ENCODE measurements at regions not wholly inside any gene's neighbourhood (a gene's known extent, or its start where the extent isn't known, plus 50 kb on each side); places are given as distances from the start of the nearest gene placed in this dataset.

DNA sequence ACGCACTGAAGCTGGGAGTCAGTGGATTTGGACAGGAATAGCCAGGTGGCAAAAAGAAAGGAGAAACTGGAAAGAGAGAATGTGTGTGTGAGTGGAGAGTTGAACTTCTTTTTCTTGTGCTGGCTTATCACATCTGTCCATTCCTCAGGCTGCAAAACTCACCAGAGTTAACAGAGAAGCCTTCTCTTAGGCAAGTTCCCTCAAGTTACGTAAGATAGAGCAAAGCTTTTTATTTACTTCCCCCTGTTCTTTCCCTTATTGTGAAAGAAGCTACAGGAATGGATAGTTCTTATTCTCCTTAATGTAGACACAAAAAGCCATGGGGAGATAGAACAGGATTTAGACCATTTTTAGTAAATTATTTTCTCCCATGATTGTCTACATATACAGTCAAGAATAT, 188.6 kb downstream of the BMP2 start:
- DNase-seq (ENCODE audit: low read depth), result no peak

DNA sequence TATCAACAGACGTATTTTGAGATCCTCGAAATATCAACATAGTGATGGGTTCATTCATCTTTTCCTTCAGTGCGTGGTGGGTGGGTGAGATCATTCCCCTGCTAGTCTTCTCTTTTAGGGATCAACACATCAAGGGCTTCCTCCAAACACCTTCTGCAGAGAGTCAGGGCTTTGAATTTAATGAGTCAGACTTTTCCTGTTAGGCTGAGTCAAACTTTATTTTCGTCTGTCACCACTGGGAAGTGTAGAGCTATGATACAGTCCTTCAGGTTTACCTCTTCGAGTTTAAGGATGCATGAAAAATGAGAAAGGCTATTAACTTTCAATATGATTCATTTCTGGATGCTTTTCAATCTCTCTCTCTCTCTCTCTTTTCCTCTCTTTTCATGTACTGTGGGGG, 189.1 kb downstream of the BMP2 start:
- peak; percentile 61 for DNase-seq (ENCODE audit: low read depth)

DNA sequence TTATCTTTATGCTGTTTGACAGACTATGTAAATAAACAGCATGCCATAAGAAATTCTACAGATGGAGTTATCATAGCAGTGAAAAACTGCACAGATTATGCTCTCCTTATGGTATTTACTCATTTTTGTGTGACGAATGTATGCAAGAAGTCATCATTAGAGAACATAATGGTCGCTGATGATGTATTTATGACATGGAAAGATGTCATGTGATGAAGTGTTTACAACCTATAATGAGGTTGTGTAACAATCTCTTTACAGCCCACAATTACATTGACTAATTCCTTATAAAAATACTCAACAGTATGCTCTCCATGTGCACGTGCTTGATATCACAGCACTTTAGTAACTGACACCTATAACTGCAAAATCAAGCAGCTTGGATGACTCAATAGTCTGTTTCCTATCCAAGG, 192.4 kb downstream of the BMP2 start:
- peak; percentile 31 for DNase-seq (ENCODE audit: low read depth)

DNA sequence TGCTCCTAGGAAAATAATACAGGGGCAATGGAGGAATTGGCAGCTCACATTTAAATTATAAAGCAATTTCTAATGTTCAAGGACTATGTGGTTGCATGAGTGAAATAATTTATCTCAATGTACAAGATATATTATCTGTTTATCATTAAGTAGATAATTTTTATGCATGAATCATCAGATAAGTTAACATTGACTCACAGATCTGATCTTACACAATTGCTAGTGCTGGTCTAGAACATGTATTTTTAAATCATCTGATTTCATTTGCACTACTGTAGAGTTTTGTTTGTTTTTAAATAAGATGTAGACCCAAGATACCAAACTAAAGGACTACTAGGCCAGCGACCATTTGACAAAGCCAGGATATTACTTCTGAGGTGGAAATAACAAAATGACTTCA, 199.2 kb downstream of the BMP2 start:
- no peak for DNase-seq (ENCODE audit: low read depth)

DNA sequence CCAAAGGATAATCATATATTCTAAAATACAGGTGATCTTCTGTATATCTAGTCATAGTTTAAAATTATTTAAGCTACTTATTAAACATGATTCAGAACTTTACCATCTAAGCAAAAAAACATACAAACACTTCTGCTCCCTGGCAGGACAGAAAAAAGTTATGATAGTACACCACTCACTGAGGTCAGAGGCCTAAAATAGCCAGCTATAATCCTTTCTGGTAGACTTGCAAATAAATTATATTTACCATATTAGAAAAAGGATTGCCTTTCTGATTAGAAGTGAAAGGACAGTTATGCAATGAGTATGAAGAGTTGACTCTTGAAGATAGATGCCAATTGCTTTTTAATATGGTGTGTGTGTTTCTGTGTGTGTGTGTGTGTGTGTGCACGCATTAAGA, 207.4 kb downstream of the BMP2 start:
- no peak for DNase-seq (ENCODE audit: low read depth)

DNA sequence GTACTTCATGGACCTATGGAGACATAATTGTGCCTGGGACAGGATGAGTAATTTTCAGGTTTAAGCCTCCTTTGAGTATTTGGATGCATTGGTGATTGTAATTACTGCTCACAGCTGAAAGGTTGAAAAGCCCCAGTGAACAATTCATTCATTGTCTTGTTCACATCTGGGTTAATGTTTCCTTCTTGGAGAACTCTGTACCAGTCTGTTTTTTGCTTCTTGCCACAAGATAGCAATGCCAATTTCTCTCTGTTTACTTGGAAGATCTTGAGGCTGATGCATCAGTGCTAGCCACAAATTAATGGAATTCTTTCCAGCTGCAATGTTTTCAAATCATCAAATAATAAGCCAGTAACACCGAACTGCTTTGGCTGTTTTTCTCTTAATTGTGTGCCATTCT, 207.8 kb downstream of the BMP2 start:
- DNase-seq (ENCODE audit: low read depth), result no peak

DNA sequence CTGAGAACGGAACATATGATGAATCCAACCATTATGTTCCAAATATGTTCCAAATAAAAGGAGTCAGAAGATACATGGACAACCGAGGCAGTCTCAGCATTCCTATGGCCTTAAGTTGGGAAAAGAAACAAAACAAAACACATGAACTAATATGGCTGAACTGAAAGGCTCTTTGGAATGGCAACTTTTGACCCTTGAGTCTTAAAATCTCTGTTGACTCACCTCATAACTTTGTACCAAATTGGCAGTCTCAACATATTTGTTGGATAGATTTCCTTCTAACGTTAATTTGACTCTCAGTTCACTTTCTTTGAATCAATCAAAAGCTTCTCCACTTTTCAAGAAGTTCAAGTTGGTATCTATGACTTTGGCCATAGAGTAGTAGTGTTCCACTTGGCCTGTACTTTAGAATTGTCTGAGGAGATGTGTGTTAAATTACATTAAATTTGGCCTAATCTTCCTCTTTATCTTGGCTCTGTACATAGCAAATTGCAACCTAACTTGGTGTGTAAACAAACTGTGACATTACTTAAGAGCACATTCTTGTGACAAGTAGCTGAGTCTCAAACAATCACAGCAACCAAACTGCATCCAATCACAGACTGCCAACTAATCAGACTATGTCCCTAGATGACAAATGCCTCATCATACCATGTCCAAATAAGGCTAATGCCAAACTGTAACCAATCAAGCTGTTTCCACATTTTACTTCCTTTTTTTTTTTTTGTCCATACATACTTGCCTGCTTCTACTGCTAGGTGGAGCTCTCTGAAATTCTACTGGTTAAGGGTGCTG, 208.8 kb downstream of the BMP2 start:
- no peak for DNase-seq (ENCODE audit: low read depth)

DNA sequence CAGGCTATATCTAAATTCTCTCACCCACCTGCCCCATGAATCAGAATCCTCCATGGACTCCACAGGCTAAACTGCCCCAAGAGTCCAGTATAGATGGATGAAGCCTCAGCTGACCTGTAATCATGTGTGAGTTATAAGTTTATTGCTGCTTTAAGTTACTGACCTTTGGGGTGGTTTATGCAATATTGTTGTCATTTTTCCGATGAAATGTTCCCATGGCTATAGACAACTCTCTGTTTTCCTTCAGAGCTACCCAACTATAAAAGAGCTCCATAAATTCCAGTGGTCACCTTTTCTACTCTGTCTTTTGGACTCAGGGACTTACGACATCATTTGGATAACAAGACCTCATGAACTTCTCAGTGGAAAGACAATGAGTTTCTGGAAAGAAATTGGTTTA, 212.1 kb downstream of the BMP2 start:
- no peak for DNase-seq (ENCODE audit: low read depth)

DNA sequence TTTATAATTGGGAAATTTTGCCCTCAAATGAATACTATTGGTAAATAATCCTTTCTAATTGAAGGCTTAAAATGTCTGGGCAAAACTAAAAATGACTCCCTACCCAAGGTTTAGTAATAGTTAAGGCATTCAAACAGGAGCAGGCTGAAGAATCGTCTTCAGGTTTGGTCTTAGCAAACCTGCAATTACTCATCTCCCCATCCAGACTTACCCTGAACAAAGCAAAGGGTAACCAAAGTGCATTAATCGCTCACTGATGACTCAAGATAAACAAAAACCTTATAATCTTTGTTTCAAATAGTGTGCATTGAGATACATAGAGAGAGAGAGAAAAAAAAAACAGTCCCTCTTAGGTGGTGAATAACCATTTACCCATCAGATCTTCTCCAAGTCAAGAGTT, 225.5 kb downstream of the BMP2 start:
- peak; percentile 87 for DNase-seq (ENCODE audit: low read depth)

DNA sequence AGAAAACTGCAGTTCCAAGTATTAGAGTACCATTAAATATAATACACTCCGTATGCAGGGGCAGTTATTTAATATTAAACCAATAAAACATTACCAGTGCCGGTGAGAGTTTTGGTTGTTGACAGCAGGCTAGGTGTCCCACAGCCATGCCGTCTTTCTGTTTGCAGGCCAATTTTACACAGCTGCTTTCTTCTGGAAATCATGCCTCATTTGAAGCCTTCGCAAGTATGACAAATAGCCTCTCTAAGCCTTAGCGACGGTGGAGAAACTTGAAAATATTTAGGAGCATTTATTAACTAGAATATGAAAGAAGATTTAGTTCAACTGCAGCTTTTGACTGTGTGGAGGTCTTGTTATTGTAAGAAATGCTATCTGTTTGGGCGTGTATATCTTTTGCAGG, 226.0 kb downstream of the BMP2 start:
- DNase-seq (ENCODE audit: low read depth), result no peak

DNA sequence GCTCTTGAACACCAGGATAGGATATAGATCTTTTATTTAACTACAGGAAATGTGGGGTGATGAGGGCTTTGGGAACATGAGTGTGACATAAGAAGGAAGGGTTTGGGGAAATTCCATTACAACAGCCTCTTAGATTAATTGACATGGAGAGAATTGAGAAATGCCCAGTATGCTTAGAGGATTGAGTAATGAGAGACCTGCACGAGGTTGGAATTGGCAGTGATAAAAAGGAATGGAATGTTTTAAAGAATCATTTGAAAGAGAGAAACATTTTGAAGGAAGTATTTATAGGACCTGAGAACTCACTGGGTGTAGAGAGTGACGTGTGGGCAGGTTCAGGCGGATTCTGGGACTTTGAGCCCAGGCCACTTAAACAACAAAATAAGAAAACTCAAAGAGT, 227.0 kb downstream of the BMP2 start:
- DNase-seq (ENCODE audit: low read depth), result peak; percentile 62

DNA sequence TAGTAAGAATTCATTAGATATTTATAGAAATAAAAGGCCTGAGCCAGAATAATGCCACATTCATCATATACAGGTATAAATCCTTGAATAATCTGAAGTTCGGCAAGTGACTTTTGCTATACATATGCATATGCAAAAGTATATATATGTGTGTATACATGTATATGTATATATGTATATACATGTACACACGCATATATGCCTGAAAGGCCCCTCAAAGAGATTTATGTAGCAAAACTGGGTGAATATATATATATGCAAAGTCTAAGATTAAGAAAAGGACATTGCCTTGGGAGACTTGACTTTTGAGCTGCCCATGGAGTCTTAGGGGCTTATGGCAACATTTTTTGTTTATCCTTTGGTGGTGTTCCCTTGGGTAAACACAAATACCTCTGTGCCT, 231.4 kb downstream of the BMP2 start:
- no peak for DNase-seq (ENCODE audit: low read depth)

DNA sequence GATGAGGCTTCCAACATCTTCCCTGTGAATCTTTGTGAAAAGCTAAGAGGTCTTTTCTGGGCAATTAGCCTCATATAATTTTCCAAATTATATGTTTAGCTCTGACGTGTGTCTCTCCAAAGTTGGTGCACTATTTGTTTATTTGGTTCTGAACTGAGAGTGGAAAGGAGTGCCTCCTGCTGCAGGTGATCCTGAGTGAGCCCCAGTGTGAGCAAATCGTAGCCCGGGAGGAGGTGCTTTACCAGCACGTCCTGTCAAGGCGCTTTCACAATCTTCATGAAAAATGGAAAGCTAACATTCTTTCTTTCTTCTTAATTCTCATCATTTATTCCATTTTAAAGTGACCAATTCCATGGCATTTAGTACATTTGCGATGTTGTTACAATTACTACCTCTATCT, 231.9 kb downstream of the BMP2 start:
- no peak for DNase-seq (ENCODE audit: low read depth)

DNA sequence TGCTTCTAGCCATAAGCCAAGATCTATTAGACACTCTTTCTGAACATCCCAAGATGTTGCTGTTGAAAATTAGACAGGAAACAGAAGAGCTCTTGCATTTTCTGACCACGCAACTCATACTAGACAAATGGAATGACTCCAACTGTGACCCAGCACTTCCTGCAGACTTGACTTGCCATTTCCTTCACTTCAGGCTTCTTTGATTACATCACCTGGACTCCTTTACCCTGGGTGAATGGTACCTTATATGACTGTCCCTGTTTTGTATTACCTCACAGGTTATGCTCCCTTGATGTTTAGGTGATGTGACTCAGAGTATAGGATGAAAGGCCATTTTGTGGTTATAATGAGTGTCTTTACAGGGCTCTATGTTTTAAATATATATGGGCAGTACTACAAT, 236.1 kb downstream of the BMP2 start:
- no peak for DNase-seq (ENCODE audit: low read depth)

DNA sequence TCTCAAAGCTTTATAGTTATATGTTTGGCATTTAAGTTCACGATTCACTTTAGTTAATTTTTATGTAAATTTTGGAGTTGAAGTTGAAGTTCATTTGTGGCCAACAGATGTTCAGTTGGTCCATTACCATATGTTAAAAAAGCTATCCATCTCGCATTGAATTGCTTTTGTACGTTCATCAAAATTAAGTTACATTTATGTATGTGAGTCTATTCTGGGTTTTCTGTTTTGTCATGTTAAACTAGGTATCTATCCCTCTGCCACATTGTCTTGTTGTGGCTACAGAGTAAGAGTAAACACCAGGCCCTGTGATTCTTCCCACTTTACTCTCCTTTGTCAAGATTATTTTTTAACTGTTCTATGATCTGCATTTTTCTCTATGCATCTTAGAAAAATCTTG, 237.3 kb downstream of the BMP2 start:
- no peak for DNase-seq (ENCODE audit: low read depth)

DNA sequence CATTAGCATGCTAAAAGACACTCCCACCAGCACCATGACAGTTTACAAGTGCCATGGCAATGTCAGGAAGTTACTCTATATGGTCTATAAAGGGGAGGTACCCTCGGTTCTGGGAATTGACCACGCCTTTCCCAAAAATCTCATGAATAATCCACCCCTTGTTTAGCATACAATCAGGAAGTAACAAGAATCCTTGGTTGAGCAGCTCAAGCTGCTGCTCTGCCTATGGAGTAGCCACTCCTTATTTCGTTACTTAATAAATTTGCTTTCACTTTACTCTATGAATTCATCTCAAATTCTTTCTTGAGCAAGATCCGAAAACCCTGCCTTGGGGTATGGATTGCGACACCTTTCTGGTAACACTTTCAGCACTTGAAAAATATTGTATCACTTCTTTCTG, 243.0 kb downstream of the BMP2 start:
- DNase-seq (ENCODE audit: low read depth), result no peak

DNA sequence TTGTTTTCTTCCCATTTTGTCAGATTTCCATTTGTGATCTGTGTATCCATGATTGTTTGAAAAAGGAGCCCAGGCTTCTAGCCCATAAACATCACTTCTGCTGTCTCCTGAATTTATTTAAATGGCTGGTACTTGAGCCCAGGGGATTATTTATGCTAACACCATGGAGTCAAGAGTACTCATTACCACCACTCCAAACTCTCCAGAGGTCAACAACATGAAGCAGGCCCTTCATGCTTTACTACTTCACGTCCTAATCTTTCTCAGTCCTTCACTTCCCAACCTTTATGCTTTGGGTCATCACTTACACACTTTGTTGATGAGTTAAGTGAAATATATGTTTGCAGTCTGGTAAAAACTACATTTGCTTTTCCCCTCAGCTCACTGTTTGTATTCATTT, 247.8 kb downstream of the BMP2 start:
- DNase-seq (ENCODE audit: low read depth), result no peak

DNA sequence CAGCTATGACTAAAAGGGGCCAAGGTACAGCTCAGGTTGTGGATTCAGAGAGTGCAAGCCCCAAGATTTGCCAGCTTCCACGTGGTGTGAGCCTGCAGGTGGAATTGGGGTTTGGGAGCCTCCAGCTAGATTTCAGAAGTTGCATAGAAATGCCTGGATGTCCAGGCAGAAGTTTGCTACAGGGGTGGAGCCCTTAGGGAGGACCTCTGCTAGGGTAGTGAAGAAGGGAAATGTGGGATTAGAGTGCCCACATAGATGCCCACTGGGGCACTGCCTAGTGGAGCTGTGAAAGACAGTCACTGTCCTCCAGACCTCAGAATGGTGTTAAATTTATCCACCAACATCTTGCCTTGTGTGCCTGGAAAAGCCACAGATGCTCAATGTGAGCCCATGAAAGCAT, 255.1 kb downstream of the BMP2 start:
- no peak for DNase-seq (ENCODE audit: low read depth)

DNA sequence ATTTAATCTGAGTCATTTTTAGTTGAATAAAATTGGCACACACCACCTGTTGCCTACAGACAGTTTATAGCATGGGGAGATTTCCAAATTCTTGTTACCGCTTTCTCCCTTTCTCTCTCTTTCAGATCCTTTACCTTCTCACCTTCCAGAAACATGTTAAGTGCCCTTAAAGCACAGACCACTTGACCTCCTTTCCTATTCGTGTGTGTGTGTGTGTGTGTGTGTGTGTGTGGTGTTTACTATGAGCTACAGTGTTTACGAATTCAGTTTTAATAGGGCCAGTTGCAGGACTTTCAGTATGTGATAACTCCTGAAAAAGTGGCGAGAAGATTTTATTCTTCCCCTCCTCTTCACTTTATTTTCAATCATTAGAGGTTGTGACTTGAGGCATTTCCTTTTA, 258.1 kb downstream of the BMP2 start:
- DNase-seq (ENCODE audit: low read depth), result no peak

DNA sequence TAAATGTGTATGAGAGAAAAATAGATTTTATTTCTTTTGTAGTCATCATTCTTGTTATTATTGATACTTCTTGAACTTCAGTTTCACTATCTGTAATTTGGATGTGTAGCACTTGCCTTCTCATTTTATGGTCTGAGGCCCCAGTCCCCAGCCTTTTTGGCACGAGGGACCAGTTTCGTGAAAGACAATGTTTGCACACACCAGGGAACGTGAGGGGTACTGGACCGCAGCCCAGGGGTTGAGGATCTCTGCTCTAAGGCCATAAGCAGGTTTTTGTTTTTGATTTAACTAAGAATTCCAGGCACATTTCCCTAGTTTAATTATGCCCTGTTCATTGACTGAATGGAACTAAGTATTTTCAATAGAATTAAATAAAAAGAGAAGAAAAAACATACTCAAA, 261.5 kb downstream of the BMP2 start:
- DNase-seq (ENCODE audit: low read depth), result no peak

DNA sequence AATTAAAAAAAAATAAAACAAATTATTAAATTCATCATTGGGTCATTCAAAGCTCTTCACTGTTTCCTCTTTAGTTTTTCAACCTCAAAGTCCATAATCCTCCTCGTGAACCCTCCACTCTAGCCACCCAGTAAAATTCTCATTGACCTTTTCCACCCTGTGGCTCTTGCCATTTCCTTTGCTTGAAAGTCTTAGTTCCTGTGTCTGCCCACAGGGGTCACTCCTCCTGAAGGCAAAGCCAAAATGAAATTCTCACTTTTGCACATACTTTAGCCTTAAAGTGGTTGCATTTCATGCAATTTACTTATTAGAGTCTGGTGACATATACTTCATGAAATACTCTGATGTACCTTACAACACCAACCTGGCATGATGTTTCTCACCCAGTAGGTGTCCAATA, 263.7 kb downstream of the BMP2 start:
- no peak for DNase-seq (ENCODE audit: low read depth)

DNA sequence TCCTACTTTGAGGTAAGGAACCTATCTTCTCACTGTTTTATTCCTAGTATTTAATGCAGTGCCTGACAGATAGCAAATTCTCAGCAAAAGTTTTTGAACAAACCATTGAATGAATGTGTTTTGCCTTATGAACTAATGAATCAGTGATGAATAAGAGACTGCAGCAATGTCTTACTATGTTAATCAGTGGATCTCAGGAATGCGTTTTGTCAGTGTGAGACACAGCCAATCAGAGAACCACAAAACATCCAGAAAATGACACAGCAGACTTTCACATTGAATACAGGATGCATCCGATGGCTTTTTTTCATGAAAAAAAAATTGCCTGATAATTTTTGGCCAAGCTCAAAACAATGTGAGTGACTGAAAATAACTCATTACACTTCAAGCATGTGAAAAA, 270.5 kb downstream of the BMP2 start:
- peak; percentile 40 for DNase-seq (ENCODE audit: low read depth)

DNA sequence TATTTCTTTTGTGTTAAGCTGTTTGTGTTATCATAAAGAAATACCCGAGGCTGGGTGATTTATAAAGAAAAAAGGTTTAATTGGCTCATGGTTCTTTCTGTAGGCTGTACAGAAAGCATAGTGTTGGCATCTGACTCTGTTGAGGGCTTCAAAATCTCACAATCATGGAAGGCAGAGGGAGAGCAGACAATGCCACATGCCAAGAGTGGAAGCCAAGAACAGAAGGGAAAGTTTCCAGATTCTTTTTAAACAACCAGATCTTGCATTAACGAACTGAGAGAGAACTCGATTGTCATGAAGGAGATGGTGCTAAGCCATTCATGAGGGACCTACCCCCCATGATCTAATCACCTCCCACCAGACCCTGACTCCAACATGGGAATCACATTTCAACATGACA, 290.1 kb downstream of the BMP2 start:
- DNase-seq (ENCODE audit: low read depth), result no peak

DNA sequence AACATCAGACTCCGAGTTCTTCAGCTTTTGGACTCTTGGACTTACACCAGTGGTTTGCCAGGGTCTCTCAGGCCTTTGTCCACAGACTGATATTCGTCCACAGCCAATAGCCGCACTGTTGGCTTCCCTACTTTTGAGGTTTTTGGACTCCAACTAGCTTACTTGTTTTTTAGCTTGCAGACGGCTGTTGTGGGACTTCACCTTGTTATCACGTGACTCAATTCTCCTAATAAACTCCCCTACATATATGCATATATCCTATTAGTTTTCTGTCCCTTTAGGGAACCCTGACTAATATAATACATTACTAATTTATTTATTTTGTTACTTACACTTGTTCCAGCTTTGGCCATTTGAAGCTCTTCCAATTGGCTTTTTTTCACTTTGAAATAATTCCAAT, 311.3 kb downstream of the BMP2 start:
- no peak for DNase-seq (ENCODE audit: low read depth)

DNA sequence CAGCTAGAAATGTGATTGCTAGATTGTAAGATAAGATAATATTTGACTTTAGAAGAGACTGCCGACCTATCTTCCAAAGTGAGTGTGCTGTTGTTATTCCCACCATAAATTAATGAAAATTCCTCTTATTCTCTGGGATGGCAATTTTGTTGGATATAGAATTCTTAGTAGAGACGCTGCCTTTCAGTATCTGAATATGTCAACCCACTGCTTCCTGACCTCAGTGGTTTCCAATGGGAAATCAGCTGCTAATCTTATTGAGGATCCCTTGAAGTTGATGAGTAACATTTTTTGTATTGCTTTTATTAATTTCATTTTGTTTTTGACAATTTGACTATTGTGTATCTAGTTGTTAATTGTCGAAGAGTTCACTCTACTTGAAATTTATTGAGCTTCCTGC, 313.0 kb downstream of the BMP2 start:
- DNase-seq (ENCODE audit: low read depth), result no peak
